C4-2B (cell line): ENCODE measurements at regions not wholly inside any gene's neighbourhood (a gene's known extent, or its start where the extent isn't known, plus 50 kb on each side); places are given as distances from the start of the nearest gene placed in this dataset.

Experiments used
- ZFX ChIP-seq: fragments of 450-650 bp; IDR thresholded peaks from 2 replicates; pipeline ENCODE4 v1.6.1; 2017
- TF ChIP-seq, protein P1 (sequence below): fragments of 450-650 bp; conservative IDR thresholded peaks from 2 replicates; pipeline ENCODE4 v1.5.1; 2017; ENCODE audit warnings: mild to moderate bottlenecking

DNA sequence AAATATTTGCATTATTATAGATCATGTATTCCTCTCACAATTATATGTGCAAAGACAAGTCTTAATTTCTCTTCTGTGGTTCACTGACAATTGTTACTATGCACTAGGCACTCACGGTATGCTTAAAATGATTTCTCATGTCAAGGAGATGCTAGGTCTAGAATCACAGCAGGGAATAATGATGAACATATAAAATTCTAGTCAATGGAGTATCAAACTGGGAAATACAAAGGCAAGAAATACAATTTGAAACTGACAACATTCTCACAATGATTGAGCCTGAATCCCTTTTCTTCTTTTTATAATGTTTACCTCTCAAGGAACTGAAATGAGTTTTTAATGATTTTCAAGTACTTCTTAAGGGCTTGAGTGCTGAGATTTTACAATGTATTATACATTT, 302.3 kb upstream of the GRAMD2B start:
- TF ChIP-seq, protein P1, sequence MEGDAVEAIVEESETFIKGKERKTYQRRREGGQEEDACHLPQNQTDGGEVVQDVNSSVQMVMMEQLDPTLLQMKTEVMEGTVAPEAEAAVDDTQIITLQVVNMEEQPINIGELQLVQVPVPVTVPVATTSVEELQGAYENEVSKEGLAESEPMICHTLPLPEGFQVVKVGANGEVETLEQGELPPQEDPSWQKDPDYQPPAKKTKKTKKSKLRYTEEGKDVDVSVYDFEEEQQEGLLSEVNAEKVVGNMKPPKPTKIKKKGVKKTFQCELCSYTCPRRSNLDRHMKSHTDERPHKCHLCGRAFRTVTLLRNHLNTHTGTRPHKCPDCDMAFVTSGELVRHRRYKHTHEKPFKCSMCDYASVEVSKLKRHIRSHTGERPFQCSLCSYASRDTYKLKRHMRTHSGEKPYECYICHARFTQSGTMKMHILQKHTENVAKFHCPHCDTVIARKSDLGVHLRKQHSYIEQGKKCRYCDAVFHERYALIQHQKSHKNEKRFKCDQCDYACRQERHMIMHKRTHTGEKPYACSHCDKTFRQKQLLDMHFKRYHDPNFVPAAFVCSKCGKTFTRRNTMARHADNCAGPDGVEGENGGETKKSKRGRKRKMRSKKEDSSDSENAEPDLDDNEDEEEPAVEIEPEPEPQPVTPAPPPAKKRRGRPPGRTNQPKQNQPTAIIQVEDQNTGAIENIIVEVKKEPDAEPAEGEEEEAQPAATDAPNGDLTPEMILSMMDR = no peak
- TF ChIP-seq ZFX = no peak
